Amniotic epithelial cell (primary cell): ENCODE measurements at regions not wholly inside any gene's neighbourhood (a gene's known extent, or its start where the extent isn't known, plus 50 kb on each side); places are given as distances from the start of the nearest gene placed in this dataset.

Source experiments
- DNase-seq: peaks from one replicate; pipeline ENCODE4 v3.0.0-alpha.2; 2010; ENCODE audit warnings: low read depth

- no peak for DNase-seq
Observed at GRCh38 chr18:38427736-38428135, 862.1 kb upstream of the CELF4 start.

DNA sequence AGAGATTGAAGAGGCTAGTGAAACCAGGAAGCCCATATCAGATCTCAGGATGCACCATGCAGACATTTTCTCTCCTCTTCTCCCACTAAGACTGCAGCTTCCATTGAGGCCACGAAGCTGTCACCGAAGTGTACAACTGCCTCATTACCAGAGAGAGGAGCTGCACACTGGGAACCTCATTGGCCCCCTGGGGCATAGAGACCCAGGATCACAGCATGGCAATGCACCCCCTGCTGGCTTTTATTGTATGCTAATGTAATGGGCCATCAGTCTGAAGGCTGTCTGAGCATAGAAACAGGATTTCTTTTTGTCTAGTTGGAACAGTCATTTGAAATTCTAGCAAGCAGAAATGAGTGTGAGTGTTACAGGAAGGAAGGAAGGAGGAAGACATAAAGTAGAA is 861.6 kb upstream of the CELF4 start:
- no peak for DNase-seq

DNA sequence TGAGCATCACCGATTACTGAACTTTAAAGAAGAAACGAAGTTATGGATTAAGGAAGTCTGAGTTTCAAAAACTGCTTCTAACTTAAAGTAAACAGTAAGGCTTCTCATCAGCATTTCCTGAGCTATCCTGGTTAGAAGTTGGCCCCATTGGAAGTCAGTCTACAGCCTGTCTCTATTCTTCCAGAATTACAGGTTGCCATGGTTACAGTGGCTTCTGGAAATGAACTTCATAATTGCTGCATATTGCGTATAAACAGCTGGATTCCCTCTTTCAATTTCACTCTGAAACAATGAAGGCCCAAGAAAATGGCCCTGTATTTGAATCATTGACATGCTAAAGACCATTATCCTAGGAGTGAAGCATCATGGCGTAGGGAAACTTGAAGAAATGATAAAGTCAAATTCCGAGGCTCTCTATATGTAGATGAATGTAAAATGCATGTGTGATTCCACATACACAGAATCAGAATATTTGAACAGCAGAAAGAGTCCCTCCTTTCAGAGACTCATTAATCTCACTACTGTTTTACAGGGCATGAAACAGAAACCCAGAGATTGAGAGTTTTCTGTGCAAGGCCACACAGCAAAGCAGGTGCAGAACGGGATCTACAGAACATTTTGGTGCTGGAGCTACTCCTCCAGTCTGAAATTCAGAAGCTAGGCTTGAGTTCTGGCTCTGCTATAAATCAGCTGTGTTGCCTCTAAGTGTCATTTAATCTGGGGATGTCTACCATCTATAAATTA is 856.4 kb upstream of the CELF4 start:
- no peak for DNase-seq

DNA sequence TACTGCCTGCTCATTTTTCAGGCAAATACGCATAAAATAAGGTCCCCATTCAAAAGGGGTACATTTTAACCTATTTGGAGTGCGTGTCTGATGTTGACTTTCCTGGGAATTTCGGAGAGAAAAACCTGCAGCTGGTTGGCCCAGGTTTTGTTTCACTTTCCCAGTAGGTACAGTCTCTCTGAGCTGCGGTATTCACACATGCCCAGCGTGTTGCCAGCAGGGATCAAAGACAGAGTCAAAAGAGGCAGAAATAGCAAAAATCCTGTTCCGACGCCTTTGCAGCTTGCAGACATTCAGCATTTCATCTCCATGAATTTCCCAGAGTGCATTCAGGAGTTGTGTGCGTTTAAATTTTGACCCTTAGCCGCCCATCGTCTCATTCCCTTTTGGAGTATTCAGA is 855.4 kb upstream of the CELF4 start:
- DNase-seq: no peak

- no peak for DNase-seq
Observed at GRCh38 chr18:38420611-38421010, 855.0 kb upstream of the CELF4 start.

DNA sequence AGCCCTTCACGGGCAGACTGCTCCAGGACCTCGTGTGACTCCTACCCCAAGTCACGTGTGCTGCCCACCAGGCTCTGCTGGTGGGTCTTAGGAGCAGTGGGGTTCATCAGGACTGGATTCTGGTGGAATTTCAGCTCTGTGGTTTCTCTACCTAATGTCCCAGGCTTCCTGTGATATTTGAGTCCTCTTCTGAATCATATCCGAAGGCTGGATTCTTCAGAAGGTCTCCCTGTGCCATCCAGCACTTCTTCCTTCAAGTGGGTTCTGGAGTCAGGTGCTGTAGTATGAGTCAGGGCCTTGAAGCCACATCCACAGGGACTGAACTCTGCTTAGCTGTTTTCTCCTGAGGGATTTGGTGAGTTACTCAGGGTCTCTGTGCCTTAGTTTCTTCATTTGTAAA is 850.2 kb upstream of the CELF4 start:
- no peak for DNase-seq

GRCh38 chr18:38413193-38413592 is 847.6 kb upstream of the CELF4 start:
- DNase-seq: no peak

DNA sequence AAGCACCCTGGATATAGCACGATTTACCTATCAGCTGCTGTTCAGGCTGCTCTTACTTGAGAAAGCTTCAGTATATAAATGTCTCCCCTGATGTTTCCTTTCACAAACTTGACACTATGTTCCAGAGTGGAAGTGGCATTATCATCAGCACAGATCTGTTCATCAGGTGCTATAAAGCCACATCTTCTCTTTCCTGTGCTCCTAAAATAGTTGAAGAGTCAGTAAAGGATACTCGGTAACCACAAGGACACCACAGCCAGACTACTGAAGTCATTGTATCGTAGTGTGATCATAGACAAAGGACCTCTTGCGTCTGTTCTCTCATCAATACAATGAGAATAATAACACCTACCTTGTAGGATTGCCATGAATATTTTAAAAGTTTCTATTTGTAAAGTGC is 841.0 kb upstream of the CELF4 start:
- no peak for DNase-seq

DNA sequence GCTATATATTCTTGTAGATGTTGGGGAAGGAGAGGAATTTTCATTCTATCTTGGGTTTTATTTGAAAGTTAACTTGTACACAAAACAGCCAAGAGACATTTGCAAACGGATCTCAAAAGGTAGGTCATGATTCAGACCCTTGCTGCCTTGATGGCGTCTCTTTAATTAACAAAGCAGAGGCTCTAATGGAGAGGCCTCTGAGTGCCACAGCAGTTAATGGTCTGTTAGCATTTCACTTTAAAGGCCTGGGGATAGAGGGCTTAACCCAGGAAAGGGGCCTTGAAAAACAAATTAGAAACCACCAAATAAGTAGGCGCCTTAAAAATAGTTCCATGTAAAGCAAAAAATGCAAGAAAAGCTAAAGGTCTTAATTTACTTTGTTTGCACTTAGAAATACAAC is 836.9 kb upstream of the CELF4 start:
- DNase-seq: no peak

DNA sequence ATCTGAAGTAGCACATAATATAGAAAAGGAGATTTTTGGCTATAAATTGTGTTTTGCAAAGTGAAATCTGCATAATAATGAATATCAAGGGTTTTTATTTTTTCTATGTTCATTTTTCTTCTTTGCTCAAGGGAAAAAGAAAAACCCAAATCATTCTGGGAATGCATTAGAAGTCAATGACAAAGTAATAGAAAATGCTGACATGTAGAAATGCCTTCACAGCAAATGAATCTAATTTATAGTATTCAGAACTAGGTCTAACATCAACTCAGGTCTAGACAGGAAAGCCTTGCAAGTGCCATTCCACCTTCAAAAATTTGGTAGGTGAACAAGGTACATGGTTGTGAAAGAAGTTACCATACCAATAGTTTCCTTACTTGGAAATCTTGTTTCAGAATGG is 831.5 kb upstream of the CELF4 start:
- no peak for DNase-seq

- no peak for DNase-seq
Observed at GRCh38 chr18:38386146-38386545, 820.5 kb upstream of the CELF4 start.

GRCh38 chr18:38369772-38370690 is 804.4 kb upstream of the CELF4 start:
- DNase-seq: no peak

DNA sequence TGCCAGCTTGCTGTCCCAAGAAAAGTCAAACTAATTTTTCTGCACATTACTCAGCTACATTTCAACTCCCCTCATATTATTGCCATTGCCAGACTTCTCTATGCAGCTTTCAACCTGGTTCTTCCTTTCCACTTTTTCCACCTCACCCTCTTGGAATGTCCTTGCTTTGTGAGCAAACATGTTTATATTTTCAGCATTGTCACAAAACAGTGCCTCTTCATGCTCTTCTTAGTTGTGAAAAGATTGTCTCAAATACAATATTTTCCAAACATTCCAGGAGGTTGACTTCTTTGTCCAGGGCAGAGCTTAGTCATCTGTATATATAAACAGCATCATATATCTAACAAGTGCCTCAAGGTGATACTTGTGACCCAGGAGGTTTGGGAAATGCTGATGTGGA is 803.3 kb upstream of the CELF4 start:
- no peak for DNase-seq

GRCh38 chr18:38368246-38368645 is 802.6 kb upstream of the CELF4 start:
- no peak for DNase-seq

DNA sequence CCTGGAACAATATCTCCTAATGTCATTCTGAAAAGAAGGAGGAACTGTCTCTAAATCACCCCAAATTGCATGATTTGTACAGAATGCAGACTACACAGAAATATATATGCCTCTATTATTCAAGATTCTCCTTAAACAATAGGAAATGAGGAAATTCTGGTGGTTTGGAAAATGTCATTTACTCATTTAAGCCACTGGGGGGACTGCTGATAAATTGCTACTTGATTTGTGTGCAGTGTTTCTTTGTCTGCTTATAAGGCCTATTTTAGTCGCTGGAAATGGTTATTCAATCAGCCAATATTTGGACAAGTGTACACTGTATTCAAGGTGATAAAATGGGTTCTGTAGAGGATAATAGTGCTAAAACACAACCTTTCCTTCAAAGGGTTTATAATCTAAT is 801.9 kb upstream of the CELF4 start:
- no peak for DNase-seq

DNA sequence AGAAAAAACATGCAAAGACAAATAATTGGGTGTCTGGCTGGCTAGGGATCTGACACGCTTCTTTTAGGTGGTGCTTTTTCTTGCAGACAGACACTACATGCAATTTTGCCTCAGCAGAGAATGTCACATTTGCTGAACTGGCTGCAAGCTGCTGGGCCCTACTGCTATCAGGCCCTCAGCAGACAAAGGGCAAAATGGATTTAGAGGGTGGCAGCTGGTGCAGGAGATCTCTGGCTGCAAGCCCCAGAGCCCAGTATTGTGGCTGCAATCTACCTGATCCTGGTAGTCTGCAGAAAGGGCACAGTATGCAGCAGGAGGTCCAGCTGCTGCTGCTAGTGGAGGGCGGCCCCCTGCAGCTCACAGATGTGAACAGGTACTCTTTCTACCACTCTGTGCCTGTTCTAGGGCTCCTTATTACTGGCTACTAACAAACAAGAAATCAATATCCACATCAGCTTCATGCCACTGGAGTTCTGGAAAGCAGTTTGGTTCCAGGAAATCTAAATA is 796.7 kb upstream of the CELF4 start:
- DNase-seq: no peak

DNA sequence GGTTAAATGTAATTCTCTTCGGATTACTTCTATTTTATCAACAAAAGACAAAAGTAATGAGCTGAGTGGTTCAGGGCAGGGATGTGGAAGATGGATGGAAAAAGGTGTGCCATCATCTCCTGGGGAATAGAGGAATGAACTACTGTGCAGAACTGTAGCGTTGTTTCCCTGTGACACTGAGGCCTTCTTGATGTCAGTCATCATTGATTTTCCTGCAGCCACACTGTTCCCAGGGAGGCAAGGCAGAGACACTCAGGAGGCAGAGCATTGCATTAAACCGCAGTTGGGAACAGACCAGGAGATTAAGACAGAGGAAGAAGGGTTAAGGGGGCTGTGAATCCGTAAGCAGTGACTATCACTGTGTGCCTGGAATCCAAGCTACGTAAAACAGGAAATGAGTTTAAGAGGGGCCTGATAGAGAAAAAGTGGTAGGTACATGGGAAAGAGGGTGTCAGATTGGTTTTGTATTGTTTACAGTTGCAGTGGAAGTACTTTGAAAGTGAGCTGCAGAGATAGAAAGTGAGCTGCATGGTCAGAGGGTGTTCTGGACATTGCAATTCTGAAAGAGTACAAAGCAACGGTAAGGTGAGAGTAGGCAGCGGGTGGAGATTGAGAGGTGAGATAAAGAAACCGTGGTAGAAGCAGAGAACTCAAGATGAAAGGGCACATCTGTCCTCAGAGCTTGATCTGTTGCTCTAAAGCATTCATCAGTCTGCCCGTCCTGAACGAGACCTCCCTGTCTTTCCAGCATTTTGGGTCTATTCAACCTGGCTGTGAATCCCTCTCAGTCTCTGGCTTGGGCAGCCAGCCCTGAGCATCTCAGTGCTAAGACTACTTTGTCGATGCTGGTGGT is 793.4 kb upstream of the CELF4 start:
- DNase-seq: no peak

- DNase-seq: no peak
Observed at GRCh38 chr18:38353149-38353548, 787.6 kb upstream of the CELF4 start.

DNA sequence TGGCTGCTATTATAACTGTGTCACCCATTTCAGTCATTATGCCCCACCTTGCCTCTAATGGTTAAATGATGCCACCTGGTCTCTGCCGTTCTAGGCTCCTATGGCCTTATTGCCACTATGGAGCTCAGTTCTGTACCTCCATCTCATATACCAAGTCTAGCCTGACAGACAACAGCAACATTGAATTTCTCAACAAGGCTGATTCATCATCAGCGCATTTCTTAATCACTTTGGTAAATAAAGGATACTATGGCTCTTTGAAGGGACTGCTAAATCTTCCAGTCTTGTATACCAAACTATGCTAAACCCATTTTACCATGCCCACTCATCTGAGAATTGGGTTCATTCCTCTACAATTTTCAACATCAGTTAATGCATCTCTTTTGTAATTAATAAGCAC is 784.5 kb upstream of the CELF4 start:
- no peak for DNase-seq

DNA sequence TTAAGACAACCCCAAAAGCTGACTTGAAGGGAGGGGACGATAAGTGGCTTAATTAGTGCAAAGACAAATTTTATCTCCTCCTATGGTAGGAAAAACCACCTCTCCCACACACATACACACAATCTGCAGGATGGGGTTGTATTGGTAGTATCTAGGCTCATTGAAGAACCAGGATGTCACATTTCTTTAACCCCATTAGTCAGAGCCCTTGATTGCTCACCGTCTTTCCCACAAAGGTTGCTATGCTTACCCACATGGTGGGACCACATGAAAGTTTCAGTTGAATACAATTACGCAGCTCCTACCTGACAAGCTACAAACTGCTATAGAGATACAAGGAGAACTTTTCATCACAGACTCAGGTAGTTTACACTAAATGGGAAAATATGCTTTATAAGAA is 765.0 kb upstream of the CELF4 start:
- DNase-seq: no peak

GRCh38 chr18:38329145-38329544 is 763.5 kb upstream of the CELF4 start:
- DNase-seq: no peak

DNA sequence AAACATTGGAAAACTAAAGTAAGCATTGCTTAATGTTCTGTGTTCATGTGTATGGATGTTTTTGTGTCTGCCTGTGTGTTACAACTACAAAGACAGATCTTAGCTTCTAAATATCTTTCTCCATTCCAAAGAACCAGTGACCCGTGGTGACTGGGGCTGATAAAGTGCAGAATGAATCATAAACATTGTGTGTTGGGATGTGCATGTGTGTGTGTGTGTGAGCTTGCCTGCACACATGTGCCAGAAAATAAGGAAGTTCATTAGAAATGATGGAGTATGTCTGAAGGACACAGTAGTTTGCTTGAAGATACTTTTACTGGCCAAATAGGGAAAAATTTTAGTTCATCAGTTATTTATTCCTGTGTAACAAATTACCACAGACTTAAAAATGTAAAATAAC is 756.6 kb upstream of the CELF4 start:
- no peak for DNase-seq
